ENCODE measurements at regions not wholly inside any gene's neighbourhood (a gene's known extent, or its start where the extent isn't known, plus 50 kb on each side); places are given as distances from the start of the nearest gene placed in this dataset.

DNA sequence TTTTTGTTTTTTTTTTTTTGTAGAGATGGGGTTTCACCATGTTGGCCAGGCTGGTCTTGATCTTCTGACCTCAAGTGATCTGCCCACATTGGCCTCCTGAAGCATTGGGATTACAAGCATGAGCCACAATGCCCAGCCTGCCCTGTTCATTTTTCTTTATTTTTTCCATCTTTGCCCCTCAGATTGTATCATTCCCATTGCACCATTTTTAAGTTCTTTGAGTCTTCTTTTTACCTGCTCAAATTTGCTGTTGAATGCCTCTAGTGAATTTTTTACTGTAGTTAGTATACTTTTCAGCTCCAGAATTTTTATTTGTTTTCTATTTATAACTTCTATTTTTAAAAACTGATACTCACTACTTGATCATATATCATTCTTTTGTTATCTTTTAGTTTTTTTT lies 101.4 kb upstream of the SLC4A10 start:
- Histone ChIP-seq H3K4me3 (ENCODE audit: low read length) (no peak overlapping the region), H3K9me3 (ENCODE audit: control insufficient read depth, low read length) (peaks cover 13% of the 10 kb centered on the region), H3K4me1 (ENCODE audit: control insufficient read depth, insufficient read depth, low read length) (no peaks in the 10 kb centered on the region), H3K9ac (ENCODE audit: low read length) (no peak overlapping the region), H3K27me3 (replicated peaks; ENCODE audit: control insufficient read depth, insufficient read depth, low read length) (no peaks in the 10 kb centered on the region), H3K36me3 (ENCODE audit: control insufficient read depth, insufficient read depth, low read length, severe bottlenecking) (no peaks in the 10 kb centered on the region)
- DNase-seq (ENCODE audit: low read depth), result no peak

DNA sequence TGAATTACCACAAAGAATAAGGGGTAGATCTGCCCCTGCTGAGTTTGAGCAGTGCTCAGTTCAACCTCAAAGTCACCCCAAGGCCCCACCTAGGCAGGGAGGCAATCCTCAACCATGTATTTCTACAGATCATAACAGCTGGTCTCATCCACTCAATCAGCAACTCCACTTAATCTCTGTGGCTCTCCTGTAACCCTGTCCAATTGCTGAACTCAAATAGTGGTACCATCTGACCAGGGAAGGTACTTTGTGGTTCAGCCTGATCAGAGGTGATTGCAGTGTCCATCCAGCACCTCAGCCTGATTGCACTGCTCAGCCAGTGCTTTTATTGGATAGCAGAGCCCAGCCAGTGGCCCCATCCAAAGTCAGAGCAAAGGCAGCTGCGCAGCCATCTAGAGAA lies 91.0 kb upstream of the SLC4A10 start:
- Histone ChIP-seq H3K4me3 (ENCODE audit: low read length) (no peak overlapping the region), H3K27me3 (replicated peaks; ENCODE audit: control insufficient read depth, insufficient read depth, low read length) (no peaks in the 10 kb centered on the region), H3K9me3 (ENCODE audit: control insufficient read depth, low read length) (peaks cover 5% of the 10 kb centered on the region), H3K4me1 (ENCODE audit: control insufficient read depth, insufficient read depth, low read length) (no peaks in the 10 kb centered on the region), H3K36me3 (ENCODE audit: control insufficient read depth, insufficient read depth, low read length, severe bottlenecking) (no peaks in the 10 kb centered on the region), H3K9ac (ENCODE audit: low read length) (no peak overlapping the region)
- DNase-seq (ENCODE audit: low read depth), result no peak

DNA sequence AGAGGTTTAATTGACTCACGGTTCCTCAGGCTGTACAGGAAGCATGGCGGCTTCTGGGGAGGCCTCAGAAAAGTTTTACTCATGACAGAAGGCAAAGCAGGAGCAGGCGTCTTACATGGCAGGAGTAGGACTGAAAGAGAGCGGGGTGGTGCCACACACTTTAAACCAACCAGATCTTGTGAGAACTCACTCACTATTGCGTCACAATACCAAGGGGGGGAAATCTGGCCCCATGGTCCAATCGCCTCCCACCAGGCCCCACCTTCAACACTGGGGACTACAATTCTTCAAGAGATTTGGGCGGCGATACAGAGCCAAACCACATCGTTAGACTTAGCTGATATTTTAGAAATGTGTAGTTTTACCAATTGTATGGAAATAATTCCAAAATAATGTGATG lies 77.6 kb upstream of the SLC4A10 start:
- H3K9ac ChIP-seq (ENCODE audit: low read length), result no peak overlapping the region
- no peaks in the 10 kb centered on the region for H3K9me3 ChIP-seq (ENCODE audit: control insufficient read depth, low read length)
- DNase-seq (ENCODE audit: low read depth), result no peak
- no peaks in the 10 kb centered on the region for H3K27me3 ChIP-seq (replicated peaks; ENCODE audit: control insufficient read depth, insufficient read depth, low read length)
- no peak overlapping the region for H3K4me3 ChIP-seq (ENCODE audit: low read length)
- no peaks in the 10 kb centered on the region for H3K36me3 ChIP-seq (ENCODE audit: control insufficient read depth, insufficient read depth, low read length, severe bottlenecking)
- no peaks in the 10 kb centered on the region for H3K4me1 ChIP-seq (ENCODE audit: control insufficient read depth, insufficient read depth, low read length)

DNA sequence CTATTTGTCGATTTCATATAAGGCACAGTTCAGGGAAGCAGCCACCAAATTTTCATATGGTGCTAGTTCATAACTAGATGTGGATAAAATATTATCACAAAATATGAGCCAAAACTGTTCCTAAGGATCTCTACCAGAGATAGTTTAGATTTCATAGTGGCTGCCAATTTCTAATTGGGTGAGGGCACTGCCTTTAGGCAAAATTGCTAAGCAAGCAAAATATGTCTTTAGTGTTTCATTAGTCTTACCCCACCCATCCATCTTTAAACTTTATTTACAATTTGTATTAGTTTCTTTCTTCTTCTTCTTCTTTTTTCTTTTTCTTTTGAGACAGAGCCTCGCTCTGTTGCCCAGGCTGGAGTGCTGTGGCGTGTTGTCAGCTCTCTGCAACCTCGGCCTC lies 77.1 kb upstream of the SLC4A10 start:
- H3K27me3 ChIP-seq (replicated peaks; ENCODE audit: control insufficient read depth, insufficient read depth, low read length), result no peaks in the 10 kb centered on the region
- H3K9ac ChIP-seq (ENCODE audit: low read length), result no peak overlapping the region
- no peaks in the 10 kb centered on the region for H3K36me3 ChIP-seq (ENCODE audit: control insufficient read depth, insufficient read depth, low read length, severe bottlenecking)
- no peak for DNase-seq (ENCODE audit: low read depth)
- no peaks in the 10 kb centered on the region for H3K9me3 ChIP-seq (ENCODE audit: control insufficient read depth, low read length)
- H3K4me3 ChIP-seq (ENCODE audit: low read length), result no peak overlapping the region
- H3K4me1 ChIP-seq (ENCODE audit: control insufficient read depth, insufficient read depth, low read length), result peaks cover under 1% of the 10 kb centered on the region

DNA sequence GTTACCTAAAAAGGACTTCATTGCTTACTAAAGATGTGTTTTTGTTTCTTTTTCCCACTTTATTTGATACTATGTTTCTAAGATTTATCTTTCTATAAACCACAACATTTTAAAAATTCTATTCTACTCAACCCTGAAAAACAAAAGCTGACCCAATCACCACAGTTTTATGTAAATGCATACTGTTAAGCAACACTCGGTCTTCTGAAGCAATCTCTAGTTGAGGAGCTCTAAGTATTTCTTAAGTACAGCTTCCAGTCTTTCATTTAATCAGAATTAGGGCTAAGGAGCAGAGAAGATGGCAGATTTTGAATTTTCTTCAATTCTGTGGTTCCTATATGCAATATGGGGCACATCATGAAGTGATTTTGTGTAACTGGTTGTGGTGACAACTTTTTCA lies 72.2 kb upstream of the SLC4A10 start:
- H3K4me1 ChIP-seq (ENCODE audit: control insufficient read depth, insufficient read depth, low read length), result peaks cover 2% of the 10 kb centered on the region
- no peak overlapping the region for H3K4me3 ChIP-seq (ENCODE audit: low read length)
- H3K9me3 ChIP-seq (ENCODE audit: control insufficient read depth, low read length), result no peaks in the 10 kb centered on the region
- DNase-seq (ENCODE audit: low read depth), result peak; percentile 12
- no peaks in the 10 kb centered on the region for H3K36me3 ChIP-seq (ENCODE audit: control insufficient read depth, insufficient read depth, low read length, severe bottlenecking)
- H3K27me3 ChIP-seq (replicated peaks; ENCODE audit: control insufficient read depth, insufficient read depth, low read length), result peaks cover 5% of the 10 kb centered on the region
- H3K9ac ChIP-seq (ENCODE audit: low read length), result no peak overlapping the region

DNA sequence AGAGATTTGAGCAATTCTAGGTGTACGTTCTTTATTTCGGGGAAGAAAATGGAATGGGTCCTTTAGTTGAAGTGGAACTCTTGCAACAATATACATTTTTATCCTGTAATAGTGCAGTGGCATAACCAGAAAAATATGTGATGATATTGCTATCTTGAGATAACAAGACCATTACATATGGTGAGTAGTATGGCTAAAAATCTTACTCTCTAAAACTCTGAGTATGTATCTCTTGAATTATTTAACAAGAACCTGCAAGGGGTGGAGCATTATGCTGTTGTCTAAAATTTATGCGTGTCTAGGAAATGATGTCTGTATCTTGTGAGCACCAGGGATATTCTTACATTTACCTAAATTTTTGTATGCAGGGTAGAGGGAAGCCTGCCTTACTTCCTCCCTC lies 68.4 kb upstream of the SLC4A10 start:
- H3K27me3 ChIP-seq (replicated peaks; ENCODE audit: control insufficient read depth, insufficient read depth, low read length), result peaks cover 5% of the 10 kb centered on the region
- H3K36me3 ChIP-seq (ENCODE audit: control insufficient read depth, insufficient read depth, low read length, severe bottlenecking), result no peaks in the 10 kb centered on the region
- H3K9me3 ChIP-seq (ENCODE audit: control insufficient read depth, low read length), result no peaks in the 10 kb centered on the region
- DNase-seq (ENCODE audit: low read depth), result no peak
- no peak overlapping the region for H3K4me3 ChIP-seq (ENCODE audit: low read length)
- H3K9ac ChIP-seq (ENCODE audit: low read length), result no peak overlapping the region
- H3K4me1 ChIP-seq (ENCODE audit: control insufficient read depth, insufficient read depth, low read length), result peaks cover 2% of the 10 kb centered on the region

DNA sequence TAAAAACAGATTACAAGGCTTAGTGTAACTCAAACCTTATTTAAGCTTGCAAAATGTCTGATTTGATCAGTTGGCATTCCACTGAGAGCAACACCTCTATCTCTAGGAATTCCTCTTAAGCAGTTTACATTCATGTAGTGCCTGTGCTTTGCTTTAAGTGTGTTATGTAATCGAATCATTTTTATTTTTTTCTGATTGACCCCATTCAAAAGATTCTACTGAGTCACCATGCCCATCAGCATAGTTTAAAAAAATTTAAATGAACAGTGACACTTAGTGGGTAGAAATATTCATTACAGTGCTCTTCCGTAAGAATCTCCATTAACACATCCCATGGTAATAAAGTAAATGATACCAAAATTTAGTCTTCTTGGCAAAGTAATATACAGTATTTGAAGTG lies 67.8 kb upstream of the SLC4A10 start:
- H3K27me3 ChIP-seq (replicated peaks; ENCODE audit: control insufficient read depth, insufficient read depth, low read length), result peaks cover 5% of the 10 kb centered on the region
- H3K4me3 ChIP-seq (ENCODE audit: low read length), result no peak overlapping the region
- no peaks in the 10 kb centered on the region for H3K36me3 ChIP-seq (ENCODE audit: control insufficient read depth, insufficient read depth, low read length, severe bottlenecking)
- peaks cover 2% of the 10 kb centered on the region for H3K4me1 ChIP-seq (ENCODE audit: control insufficient read depth, insufficient read depth, low read length)
- H3K9me3 ChIP-seq (ENCODE audit: control insufficient read depth, low read length), result no peaks in the 10 kb centered on the region
- H3K9ac ChIP-seq (ENCODE audit: low read length), result no peak overlapping the region
- no peak for DNase-seq (ENCODE audit: low read depth)

DNA sequence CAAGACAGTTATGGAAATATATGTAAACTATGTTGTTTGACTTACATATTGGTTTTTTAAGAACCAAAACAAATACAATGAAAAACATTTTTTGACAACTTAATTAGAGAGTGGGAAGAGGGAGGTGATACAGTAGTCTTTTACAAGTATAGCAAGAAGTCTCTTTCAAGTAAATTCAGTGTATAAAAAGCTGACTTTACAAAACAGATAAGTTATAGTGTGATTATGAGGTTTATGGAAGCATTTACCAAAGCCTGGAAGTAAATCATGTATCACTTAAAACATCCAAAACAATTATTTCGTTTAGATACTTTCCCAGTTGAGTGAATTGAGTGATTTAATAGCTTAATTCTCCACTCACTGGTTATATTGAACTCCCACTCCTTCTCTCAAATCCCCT lies 66.7 kb upstream of the SLC4A10 start:
- no peak for DNase-seq (ENCODE audit: low read depth)
- H3K4me1 ChIP-seq (ENCODE audit: control insufficient read depth, insufficient read depth, low read length), result no peaks in the 10 kb centered on the region
- H3K9me3 ChIP-seq (ENCODE audit: control insufficient read depth, low read length), result no peaks in the 10 kb centered on the region
- H3K36me3 ChIP-seq (ENCODE audit: control insufficient read depth, insufficient read depth, low read length, severe bottlenecking), result no peaks in the 10 kb centered on the region
- no peak overlapping the region for H3K9ac ChIP-seq (ENCODE audit: low read length)
- H3K27me3 ChIP-seq (replicated peaks; ENCODE audit: control insufficient read depth, insufficient read depth, low read length), result peaks cover 5% of the 10 kb centered on the region
- H3K4me3 ChIP-seq (ENCODE audit: low read length), result no peak overlapping the region

DNA sequence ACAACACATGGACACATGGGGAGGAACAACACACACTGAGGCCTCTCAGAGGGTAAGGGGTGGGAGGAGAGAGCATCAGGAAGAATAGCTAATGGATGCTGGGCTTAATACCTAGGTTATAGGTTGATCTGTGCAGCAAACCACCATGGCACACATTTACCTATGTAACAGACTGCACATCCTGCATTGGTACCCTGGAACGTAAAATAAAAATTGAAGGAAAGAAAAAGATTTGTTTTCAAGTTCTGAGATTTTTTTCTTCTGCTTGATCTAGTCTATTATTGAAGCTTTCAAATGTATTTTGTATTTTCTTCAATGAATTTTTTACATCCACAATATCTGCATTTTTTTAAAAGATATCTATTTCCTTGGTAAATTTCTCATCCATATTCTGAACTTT lies 59.3 kb upstream of the SLC4A10 start:
- no peak for DNase-seq (ENCODE audit: low read depth)
- Histone ChIP-seq H3K9me3 (ENCODE audit: control insufficient read depth, low read length) (peaks cover 19% of the 10 kb centered on the region), H3K36me3 (ENCODE audit: control insufficient read depth, insufficient read depth, low read length, severe bottlenecking) (no peaks in the 10 kb centered on the region), H3K9ac (ENCODE audit: low read length) (no peak overlapping the region), H3K4me1 (ENCODE audit: control insufficient read depth, insufficient read depth, low read length) (no peaks in the 10 kb centered on the region), H3K27me3 (replicated peaks; ENCODE audit: control insufficient read depth, insufficient read depth, low read length) (peaks cover 4% of the 10 kb centered on the region), H3K4me3 (ENCODE audit: low read length) (no peak overlapping the region)

DNA sequence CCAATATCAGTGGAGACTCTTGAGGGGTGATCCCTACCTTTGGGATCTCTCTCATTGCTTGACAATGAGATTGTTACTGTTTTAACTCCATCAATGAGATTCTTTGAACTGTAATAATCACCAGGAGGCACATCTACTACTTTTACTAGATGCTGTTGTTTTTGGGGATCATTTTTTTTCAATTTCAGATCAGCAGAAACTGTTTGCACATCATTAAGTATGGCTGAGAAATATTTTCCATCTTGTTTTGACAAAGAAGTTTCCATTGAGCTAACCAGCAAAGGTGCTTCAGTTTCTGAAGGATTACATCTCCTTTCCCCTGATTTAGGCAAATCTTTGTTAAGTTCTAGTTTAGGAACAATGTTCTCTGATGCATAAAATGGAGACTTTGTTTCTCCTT lies 54.8 kb upstream of the SLC4A10 start:
- H3K9me3 ChIP-seq (ENCODE audit: control insufficient read depth, low read length), result peaks cover 3% of the 10 kb centered on the region
- H3K4me1 ChIP-seq (ENCODE audit: control insufficient read depth, insufficient read depth, low read length), result no peaks in the 10 kb centered on the region
- H3K27me3 ChIP-seq (replicated peaks; ENCODE audit: control insufficient read depth, insufficient read depth, low read length), result peaks cover 4% of the 10 kb centered on the region
- DNase-seq (ENCODE audit: low read depth), result no peak
- no peak overlapping the region for H3K4me3 ChIP-seq (ENCODE audit: low read length)
- no peak overlapping the region for H3K9ac ChIP-seq (ENCODE audit: low read length)
- H3K36me3 ChIP-seq (ENCODE audit: control insufficient read depth, insufficient read depth, low read length, severe bottlenecking), result no peaks in the 10 kb centered on the region

DNA sequence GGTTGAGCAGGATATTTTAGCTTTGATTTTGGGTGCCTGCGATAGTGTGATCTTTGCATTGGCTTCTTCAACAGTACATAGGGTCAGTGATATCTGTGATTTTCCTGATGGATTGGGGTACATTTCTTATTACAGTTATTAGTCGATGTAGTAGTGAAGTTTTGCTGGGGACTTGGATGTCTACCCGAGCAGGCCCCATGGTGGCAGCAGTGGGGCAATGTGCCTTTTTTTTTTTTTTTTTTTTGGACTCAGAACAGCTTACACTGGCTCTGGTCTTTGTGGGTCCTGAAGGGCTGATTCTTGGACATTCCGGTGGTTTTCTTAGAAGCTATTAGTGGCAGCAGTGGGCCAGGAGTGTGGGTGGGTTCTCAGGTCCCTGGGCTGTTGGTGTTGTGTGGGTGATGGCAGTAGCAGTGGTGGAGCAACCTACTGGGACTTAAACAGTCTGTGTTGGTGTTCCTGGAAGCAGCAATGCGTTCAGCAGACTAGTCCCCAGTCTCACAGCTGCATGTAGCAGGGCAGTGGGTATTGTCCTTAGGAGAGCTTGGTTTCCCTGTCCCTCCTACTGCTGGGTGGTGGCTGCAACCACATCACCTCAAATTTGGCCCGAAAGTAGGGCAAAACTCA lies 53.7 kb upstream of the SLC4A10 start:
- Histone ChIP-seq H3K4me3 (ENCODE audit: low read length) (no peak overlapping the region), H3K9ac (ENCODE audit: low read length) (no peak overlapping the region), H3K36me3 (ENCODE audit: control insufficient read depth, insufficient read depth, low read length, severe bottlenecking) (no peaks in the 10 kb centered on the region), H3K4me1 (ENCODE audit: control insufficient read depth, insufficient read depth, low read length) (no peaks in the 10 kb centered on the region), H3K27me3 (replicated peaks; ENCODE audit: control insufficient read depth, insufficient read depth, low read length) (peaks cover 4% of the 10 kb centered on the region), H3K9me3 (ENCODE audit: control insufficient read depth, low read length) (no peaks in the 10 kb centered on the region)
- peak; percentile 7 for DNase-seq (ENCODE audit: low read depth)

DNA sequence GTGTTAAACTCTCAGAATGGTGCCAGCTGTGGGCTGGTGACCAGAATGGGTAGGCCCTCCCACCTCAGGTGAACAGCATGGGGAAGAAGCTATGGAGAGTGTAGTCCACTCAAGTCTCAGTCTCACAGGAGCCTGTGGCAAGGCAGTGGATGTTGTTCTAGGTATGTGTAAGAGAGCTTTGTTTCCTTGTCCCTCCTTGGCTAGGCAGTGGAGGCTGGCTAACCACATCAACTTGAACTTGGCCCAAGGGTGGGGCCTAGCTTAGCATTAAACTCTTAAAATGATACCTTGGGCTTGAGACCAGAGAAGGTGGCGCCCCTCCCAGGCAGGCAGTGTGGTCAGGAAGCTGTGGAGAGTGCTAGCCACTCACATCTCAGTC lies 53.2 kb upstream of the SLC4A10 start:
- DNase-seq (ENCODE audit: low read depth), result no peak
- Histone ChIP-seq H3K9me3 (ENCODE audit: control insufficient read depth, low read length) (no peaks in the 10 kb centered on the region), H3K27me3 (replicated peaks; ENCODE audit: control insufficient read depth, insufficient read depth, low read length) (peaks cover 4% of the 10 kb centered on the region), H3K36me3 (ENCODE audit: control insufficient read depth, insufficient read depth, low read length, severe bottlenecking) (no peaks in the 10 kb centered on the region), H3K9ac (ENCODE audit: low read length) (no peak overlapping the region), H3K4me1 (ENCODE audit: control insufficient read depth, insufficient read depth, low read length) (no peaks in the 10 kb centered on the region), H3K4me3 (ENCODE audit: low read length) (no peak overlapping the region)
